Left hindlimb (tissue), 1 donor: ENCODE measurements at regions not wholly inside any gene's neighbourhood (a gene's known extent, or its start where the extent isn't known, plus 50 kb on each side); places are given as distances from the start of the nearest gene placed in this dataset.

Experiments used
- DNase-seq: peaks from one replicate; pipeline ENCODE4 v3.0.0-alpha.2; 2018

GRCh38 chr2:224210286-224211180 lies 171.4 kb upstream of the SERPINE2 start:
- DNase-seq = no peak

- DNase-seq = no peak
Observed at GRCh38 chr2:224209555-224210285, 170.6 kb upstream of the SERPINE2 start.

DNA sequence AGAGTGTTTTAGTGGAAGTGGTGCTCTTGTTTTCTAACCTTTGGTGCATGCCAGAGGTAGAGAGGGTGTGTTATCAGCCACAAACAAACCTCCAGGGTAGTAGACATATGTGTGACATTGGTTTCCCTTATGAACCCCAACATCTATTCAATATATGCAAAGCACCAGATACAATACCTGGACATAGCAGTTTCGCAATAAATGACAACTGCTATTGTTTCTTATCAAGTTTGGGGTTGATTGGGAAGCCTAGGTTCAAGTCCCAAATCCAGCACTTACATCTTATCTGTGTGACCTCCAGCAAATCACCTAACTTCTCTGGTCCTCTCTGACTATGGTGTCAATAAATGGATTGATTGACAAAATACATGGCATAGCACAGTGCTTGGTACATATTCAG lies 169.4 kb upstream of the SERPINE2 start:
- no peak for DNase-seq

DNA sequence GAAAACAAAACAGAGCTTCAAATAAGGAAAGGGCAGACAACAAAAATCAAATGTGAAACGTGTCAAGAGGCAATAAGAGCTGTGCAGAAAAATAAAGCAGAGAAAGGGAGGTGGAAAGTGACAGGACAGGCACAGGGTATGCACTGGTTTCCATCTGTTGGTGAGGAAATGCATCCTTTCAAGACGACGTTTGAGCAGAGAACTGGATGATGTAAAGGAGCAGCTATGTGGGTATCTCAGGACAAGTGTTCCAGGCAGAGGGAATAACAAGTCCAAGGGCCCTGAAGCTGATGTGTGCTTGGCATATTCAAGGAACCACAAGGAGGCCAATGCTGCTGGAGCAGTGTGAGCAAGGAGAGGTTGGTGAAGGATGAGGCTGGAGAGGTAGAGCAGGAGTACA lies 168.9 kb upstream of the SERPINE2 start:
- no peak for DNase-seq

DNA sequence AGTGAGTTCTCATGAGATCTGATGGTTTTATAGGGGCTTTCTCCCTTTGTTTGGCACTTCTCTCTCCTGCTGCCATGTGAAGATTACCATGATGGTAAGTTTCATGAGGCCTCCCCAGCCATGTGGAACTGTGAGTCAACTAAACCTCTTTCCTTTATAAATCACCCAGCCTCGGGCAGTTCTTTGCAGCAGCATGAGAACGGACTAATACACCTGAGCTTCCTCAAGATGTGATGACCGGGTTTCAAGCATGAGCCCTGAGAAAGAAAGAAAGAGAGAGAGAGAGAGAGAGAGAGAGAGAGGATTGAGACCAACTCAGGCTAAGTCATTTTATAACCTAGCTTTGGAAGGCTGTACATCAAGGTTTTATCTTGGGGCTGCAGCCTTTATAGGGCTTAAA lies 167.7 kb upstream of the SERPINE2 start:
- no peak for DNase-seq

DNA sequence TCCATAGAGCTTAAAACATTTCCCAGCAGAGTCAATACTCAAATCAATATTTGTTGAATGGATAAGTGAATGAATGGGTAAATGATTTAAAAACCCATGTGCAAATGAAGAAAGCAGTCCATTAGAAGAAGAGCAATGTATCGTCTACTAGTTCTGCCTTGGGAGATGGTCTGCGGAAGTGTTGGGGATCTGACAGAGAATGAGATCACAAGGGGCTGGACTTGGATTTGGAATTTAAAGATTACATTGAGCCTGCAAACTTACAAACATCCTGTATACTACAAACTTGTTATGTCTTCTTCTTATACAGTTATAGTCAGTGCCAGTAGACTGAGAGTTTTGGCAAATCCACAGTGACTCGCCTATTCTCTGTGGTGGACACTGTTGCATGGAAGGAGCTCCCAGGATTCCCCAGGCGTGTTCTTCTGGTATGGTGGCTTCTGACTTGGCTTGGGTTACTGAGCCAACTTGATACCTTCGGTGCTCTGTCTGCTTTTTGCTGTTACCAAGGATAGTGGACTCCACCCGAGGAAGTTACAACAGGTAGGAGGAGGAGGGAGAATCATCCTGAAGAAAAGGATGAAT lies 163.3 kb upstream of the SERPINE2 start:
- no peak for DNase-seq

DNA sequence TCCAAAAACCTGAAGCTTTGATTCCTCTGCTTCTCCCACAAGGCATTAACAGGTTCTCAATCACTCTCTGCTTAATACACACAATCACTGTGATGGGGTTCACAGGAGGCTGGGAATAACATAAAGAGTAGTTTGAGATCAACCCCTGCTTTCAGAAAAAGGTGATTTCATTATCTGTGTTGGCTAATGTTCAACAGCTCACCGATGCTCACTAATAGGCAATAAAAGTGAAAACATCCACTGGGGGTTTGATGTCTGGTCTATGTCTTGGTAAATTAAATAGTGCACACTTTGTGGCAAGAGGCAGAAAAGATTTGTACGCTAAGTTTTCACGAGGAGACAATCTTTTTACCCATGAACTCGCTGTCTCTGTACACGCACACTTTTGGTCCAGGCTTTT lies 159.3 kb upstream of the SERPINE2 start:
- no peak for DNase-seq

- DNase-seq = no peak
Observed at GRCh38 chr2:224196810-224197209, 157.7 kb upstream of the SERPINE2 start.

DNA sequence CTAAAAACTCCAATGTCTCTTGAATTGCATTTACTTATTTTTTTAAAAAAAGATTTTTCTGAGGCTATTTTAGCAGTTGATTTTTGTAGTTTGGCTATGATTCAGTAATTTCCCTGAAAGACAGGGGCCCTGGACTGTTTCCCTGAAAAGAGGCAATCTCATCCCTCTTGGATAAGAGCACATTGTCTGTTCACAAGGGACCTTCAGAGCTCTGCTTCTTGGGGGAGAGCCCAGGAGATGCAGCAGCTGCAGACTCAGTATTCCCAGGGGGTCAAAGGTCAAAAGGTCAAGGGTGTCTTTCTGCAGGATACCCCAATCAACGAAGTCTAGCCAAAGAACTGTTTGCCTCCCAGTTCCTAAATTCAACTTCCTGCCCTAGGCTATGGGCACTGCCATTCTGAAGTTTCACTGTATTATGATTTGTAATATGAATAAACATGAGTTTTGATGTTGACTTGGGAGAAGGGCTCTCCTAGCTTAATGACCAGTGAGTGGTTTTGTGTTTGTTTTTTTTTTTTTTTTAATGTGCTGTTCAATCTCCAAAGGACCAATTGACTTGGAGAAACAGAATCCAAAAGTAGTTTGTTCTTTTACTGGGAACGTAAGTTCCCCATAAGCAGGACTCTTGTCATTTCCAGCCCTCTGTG lies 157.0 kb upstream of the SERPINE2 start:
- peak; percentile 62 for DNase-seq

DNA sequence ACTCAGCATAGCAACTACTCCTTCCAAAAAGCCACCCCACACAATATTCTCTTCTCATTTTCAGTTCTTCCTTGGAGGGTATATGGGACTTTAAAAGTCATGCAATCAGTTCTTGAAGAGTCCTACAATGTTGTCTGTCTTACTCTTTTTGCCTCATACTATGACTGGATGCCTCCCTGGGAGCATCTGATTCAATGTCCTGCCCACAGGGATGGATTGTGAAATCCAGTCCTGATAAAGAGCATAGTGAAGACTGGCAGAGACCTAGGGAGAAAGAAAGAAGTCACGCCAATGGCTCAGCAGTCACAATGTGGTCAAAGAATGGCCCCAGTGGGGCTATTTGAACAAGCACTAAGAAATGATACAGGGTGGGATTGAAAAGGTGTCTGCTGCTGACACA lies 155.1 kb upstream of the SERPINE2 start:
- no peak for DNase-seq

DNA sequence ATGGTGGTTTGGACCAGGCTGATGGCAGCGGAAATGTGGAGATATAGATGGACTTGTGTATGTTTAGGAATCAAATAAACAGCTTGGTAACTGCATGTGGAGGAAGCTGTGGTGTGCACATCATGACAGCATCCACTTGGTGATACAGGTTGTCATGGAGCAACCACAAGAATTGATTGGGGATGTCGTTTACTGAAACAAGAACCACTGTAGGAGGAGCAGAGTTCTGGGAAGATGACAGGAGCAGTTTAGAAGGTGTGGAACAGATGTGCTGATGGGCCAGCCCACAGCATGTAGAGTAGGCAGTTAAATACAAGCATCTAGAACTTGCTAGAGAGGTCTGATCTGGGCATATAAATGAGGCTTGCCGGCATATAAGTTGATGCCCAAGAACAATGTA lies 152.4 kb upstream of the SERPINE2 start:
- DNase-seq = no peak

DNA sequence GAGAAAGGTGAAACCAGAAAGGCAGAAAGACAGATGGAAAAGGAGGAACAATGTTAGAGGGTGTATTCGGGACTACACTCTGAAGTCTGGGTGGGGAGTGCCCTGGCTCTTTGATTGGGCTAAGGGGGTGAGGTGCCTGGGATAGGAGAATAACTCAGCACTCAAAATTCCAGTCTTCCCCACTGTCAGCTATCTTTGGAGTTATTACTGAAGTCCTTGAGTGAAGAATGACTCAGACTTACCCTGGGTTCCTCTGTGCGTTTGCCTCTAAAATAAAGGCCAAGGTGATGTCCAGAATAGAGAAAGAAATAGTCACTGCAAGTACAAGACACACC lies 151.8 kb upstream of the SERPINE2 start:
- no peak for DNase-seq

DNA sequence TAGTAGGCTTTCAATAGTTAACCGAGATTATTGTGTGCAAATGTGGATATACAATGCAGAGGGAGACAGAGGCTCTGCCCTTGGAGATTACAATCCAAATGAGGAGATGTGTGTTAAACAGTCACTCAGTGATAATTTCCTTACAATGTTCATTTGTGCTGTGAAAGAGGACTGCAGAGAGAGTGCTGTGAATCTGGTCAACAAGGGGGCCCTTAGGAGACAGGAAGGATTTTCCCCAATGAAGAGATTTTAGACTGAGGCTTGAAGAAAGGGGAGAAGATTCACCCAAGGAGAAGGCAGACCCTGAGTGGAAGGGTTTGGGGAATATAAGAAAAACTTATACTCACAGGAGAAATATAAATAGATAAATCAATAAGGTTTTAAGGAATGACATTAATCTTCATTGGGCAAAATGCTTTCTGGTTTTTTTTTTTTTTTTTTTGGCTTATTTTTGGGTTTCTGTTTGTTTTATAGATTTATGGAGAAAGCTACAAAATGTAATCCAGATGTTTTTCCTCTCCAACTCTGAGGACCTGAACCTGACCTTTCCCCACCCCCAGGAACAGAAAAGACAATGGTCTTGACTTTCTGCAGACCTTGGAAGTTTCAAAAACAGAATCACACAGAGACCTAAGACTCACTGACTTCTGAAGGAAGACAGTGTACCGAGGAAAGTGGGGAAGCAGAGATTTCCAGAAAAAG lies 151.3 kb upstream of the SERPINE2 start:
- DNase-seq = no peak

GRCh38 chr2:224187220-224187619 lies 148.1 kb upstream of the SERPINE2 start:
- no peak for DNase-seq

DNA sequence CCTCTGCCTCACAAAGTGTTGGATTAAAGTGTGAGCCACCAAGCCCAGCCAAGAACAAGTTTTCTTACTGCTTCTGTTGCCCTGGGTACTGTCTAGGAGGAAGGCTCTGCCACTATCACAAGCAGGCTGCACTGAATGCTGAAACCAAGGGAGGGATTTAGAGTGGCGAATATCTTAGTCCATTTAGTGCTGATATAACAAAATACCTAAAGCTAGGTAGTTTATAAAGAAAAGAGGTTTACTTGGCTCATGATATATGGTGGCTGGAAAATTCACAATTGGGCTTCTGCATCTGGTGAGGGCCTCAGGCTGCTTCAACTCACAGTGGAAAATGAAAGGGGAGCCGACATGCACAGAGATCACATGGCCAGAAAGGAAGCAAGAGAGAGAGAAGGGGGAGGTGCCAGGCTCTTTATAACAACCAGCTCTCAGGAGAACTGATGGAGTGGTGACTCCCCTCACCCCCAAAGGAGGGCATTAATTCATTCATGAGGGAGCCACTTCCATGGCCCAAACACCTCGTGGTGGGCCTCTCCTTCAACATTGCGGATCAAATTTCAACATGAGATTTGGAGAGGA lies 146.0 kb upstream of the SERPINE2 start:
- DNase-seq = no peak

DNA sequence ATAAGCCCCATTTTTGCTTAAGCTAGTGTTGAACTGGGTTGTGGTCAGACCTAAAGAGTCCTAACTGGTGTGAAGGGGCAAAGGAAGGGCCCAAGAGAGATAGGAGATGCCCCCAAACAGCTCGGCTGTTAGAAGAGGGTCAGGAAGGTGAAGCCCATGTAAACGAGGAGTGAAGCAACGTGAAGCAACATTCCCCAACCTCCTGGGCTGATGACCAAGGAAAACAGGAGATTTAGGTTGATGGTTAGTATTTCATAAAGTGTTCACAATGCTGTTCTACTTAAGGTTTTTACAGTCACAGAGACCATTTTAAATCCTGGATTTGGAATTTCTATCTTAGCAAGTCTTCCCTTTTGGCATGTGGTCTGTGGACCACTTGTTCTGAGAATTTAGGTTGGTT lies 144.0 kb upstream of the SERPINE2 start:
- no peak for DNase-seq

- no peak for DNase-seq
Observed at GRCh38 chr2:224182498-224182897, 143.4 kb upstream of the SERPINE2 start.

DNA sequence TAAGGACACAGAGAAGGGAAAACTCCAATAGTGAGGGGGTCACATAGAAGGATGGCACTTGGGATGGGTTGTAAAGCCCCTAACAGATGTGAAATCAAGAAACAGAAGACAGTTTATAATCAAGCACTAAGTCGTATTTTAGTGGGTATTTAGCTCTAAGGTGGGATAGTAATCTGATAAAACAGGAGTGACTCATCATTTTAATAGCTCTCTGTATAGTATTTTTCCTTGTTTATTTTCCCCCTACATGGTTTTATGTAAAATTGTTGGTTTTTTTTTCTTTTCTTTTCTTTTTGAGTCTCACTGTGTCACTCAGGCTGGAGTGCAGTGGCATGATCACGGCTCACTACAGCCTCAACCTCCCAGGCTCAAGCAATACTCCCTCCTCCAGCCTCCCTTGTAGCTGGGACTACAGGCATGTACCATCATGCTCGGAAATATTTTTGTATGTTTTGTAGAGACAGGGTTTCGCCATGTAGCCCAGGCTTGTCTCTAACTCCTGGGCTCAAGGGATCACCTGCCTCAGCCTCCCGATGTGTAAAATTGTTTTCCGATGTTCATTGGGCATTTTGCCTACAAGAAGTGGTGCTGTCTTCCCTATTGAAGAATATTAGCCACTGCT lies 142.6 kb upstream of the SERPINE2 start:
- DNase-seq = no peak

GRCh38 chr2:224180810-224181209 lies 141.7 kb upstream of the SERPINE2 start:
- peak; percentile 72 for DNase-seq

- DNase-seq = peak; percentile 74
Observed at GRCh38 chr2:224178056-224178455, 139.0 kb upstream of the SERPINE2 start.

- DNase-seq = no peak
Observed at GRCh38 chr2:224175538-224175937, 136.5 kb upstream of the SERPINE2 start.

DNA sequence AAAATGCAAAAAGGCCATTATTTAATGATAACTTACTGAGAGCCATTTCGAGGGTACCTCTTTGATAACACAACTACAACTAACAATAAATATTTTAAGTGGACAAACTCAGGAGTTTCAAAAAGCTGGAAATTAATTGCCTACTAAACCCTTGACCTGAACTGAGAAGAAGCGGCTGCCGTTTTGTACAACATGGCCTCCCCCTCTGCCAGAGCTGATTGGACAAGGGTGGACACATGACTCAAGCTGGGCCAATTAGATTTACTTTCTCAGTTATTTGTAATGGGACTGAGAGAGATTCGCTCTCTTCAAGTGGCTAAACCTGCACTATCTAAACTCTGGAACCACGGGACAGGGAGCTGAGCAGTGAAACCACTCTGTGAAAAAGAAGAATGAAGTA lies 135.9 kb upstream of the SERPINE2 start:
- DNase-seq = no peak
